HFFc6 (cell line): ENCODE measurements at regions not wholly inside any gene's neighbourhood (a gene's known extent, or its start where the extent isn't known, plus 50 kb on each side); places are given as distances from the start of the nearest gene placed in this dataset.
"Not testable (repeated sequence)": the region's sequence is repeated elsewhere in the genome, so short reads cannot be mapped to it uniquely, and the experiment has no call there.

Experiments
- DNase-seq: peaks from one replicate; pipeline ENCODE4 v3.0.0-alpha.2; 2018
- H3K27ac Mint-ChIP-seq: 2 replicates; pipeline ENCODE4 v1.8.0; 2020; ENCODE audit warnings: mild to moderate bottlenecking, mixed read lengths
- H3K27me3 Mint-ChIP-seq: 2 replicates; pipeline ENCODE4 v1.8.0; 2021; ENCODE audit warnings: mild to moderate bottlenecking, moderate library complexity, mixed read lengths; ENCODE audit not compliant: insufficient read depth
- H3K36me3 Mint-ChIP-seq: 2 replicates; pipeline ENCODE4 v1.8.0; 2021; ENCODE audit warnings: low read depth, mixed read lengths
- H3K4me1 Mint-ChIP-seq: 2 replicates; pipeline ENCODE4 v1.8.0; 2020; ENCODE audit warnings: low read depth, mixed read lengths
- H3K4me3 Mint-ChIP-seq: 2 replicates; pipeline ENCODE4 v1.8.0; 2020; ENCODE audit warnings: mild to moderate bottlenecking, moderate library complexity, mixed read lengths
- H3K9me3 Mint-ChIP-seq: 2 replicates; pipeline ENCODE4 v1.8.0; 2020; ENCODE audit warnings: mild to moderate bottlenecking, mixed read lengths
- TF ChIP-seq, protein P1 (sequence below): fragments of 200-600 bp; sonication (generic); IDR thresholded peaks from 2 replicates; pipeline ENCODE4 v1.5.0; 2021; ENCODE audit warnings: antibody characterized with exemption, mild to moderate bottlenecking

DNA sequence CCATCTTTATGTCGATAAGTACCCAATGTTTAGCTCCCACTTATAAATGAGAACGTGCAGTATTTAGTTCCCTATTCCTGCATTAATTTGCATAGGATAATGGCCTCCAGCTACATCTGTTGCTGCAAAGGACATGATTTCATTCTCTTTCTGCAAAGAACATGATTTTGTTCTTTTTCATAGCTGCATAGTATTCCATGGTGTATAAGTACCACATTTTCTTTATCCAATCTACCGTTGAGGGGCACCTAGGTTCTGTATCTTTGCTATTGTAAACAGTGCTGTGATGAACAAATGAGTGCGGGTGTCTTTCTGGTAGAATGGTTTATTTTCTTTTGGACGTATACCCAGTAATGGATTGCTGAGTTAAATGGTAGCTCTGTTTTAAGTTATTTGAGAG is 63.0 kb downstream of the HLX start:
- H3K4me1 Mint-ChIP-seq: peaks cover 13% of the 10 kb centered on the region
- H3K9me3 Mint-ChIP-seq: no peaks in the 10 kb centered on the region
- H3K27ac Mint-ChIP-seq: no peak overlapping the region
- H3K27me3 Mint-ChIP-seq: no peaks in the 10 kb centered on the region
- no peaks in the 10 kb centered on the region for H3K36me3 Mint-ChIP-seq
- TF ChIP-seq, protein P1, sequence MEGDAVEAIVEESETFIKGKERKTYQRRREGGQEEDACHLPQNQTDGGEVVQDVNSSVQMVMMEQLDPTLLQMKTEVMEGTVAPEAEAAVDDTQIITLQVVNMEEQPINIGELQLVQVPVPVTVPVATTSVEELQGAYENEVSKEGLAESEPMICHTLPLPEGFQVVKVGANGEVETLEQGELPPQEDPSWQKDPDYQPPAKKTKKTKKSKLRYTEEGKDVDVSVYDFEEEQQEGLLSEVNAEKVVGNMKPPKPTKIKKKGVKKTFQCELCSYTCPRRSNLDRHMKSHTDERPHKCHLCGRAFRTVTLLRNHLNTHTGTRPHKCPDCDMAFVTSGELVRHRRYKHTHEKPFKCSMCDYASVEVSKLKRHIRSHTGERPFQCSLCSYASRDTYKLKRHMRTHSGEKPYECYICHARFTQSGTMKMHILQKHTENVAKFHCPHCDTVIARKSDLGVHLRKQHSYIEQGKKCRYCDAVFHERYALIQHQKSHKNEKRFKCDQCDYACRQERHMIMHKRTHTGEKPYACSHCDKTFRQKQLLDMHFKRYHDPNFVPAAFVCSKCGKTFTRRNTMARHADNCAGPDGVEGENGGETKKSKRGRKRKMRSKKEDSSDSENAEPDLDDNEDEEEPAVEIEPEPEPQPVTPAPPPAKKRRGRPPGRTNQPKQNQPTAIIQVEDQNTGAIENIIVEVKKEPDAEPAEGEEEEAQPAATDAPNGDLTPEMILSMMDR: no peak
- no peak for DNase-seq
- H3K4me3 Mint-ChIP-seq: no peak overlapping the region

- not testable (repeated sequence) for H3K27ac Mint-ChIP-seq, DNase-seq, H3K9me3 Mint-ChIP-seq, H3K4me3 Mint-ChIP-seq, H3K36me3 Mint-ChIP-seq, H3K27me3 Mint-ChIP-seq
- peaks cover 13% of the 10 kb centered on the region for H3K4me1 Mint-ChIP-seq
These were observed 63.7 kb downstream of the HLX start for GRCh38 chr1:220942914-220943313.

- H3K4me1 Mint-ChIP-seq: peaks cover 13% of the 10 kb centered on the region
- H3K27ac Mint-ChIP-seq: peak overlapping the region; percentile 32; the same call in 1 of the 2 replicates
- H3K36me3 Mint-ChIP-seq: no peaks in the 10 kb centered on the region
- DNase-seq: no peak
- H3K4me3 Mint-ChIP-seq: no peak overlapping the region
- H3K27me3 Mint-ChIP-seq: no peaks in the 10 kb centered on the region
- H3K9me3 Mint-ChIP-seq: no peaks in the 10 kb centered on the region
- TF ChIP-seq, protein P1: no peak
These were observed 64.2 kb downstream of the HLX start for GRCh38 chr1:220943319-220943996.

- TF ChIP-seq, protein P1: no peak
- Mint-ChIP-seq H3K4me1 (peaks cover 14% of the 10 kb centered on the region), H3K4me3 (no peak overlapping the region), H3K9me3 (peaks cover 19% of the 10 kb centered on the region), H3K27me3 (no peaks in the 10 kb centered on the region), H3K27ac (no peak overlapping the region), H3K36me3 (peaks cover 20% of the 10 kb centered on the region)
- DNase-seq: peak; percentile 13
These were observed 71.3 kb downstream of the HLX start for GRCh38 chr1:220950576-220950975.

DNA sequence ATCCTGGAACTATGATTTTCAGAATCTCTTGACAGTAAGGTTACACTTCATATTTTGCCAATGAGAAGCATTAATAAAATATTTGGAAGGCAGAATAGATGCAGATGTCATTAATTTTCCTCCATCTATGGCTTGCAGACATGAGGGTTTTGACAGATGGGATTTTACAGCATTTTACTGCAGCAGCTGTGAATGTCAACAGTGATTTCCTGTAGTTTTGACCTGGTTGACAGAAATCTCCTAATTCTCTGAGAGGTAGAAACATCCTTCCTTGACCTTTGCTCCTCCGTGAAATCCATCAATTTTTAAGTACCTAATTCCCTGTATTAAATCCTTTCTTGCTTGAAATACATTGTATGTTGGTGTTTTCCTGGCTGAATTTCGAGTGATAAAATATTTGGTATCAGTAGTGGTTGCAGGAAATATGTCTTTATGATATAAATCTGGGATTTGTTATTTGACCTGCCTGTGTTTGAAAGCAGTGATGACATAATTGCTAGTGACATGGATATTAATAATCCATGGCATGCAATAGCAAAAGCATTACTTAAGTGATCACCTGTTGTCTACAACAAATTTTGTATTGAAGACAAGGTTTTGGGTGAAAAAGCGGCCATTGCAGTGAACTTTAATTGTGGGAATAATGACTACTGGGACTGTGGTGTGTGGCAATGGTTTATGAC is 73.9 kb downstream of the HLX start:
- Mint-ChIP-seq H3K4me1 (peaks cover 40% of the 10 kb centered on the region), H3K4me3 (no peak overlapping the region), H3K27ac (no peak overlapping the region), H3K27me3 (no peaks in the 10 kb centered on the region), H3K9me3 (peaks cover 19% of the 10 kb centered on the region), H3K36me3 (peaks cover 20% of the 10 kb centered on the region)
- TF ChIP-seq, protein P1: no peak
- DNase-seq: no peak

DNA sequence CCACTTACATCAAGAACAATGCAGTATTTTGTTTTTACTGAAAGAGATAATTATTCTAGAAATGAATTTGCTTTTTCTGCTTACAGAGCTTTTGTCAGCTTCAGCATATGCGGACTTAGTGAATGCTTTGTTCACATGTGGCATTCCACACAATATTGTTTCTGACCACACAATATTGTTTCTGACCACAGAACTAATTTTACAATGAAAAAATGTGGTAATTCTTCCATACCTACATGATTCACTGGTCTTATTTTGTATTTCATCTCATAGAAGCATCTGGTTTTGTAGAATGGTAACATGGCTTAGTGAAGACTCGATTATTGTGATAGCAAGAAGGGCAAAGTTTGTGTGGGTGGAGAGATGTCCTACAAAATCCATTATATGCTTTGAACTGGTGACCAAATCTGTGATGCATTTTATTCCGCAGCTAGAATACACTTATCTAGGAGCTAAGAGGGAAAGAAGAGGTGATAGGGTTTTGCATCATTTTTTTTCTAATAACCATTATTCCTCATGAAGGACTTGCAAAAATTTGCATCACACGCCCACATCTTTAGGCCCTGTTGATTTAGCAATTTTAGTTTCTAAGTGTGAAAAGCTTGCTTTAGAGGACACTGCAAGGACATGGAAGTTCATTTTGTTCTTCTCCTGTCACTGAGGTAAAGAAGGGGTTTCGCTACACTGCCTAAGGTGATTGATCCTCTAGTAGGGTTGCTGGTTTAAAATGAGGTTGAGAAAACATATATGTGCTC is 75.3 kb downstream of the HLX start:
- Mint-ChIP-seq H3K4me3 (no peak overlapping the region), H3K4me1 (peaks cover 53% of the 10 kb centered on the region), H3K27ac (peak overlapping the region; percentile 75; the same call in 1 of the 2 replicates), H3K36me3 (peaks cover 16% of the 10 kb centered on the region), H3K27me3 (no peaks in the 10 kb centered on the region), H3K9me3 (peaks cover 14% of the 10 kb centered on the region)
- TF ChIP-seq, protein P1: no peak
- no peak for DNase-seq
